Stimulated activated CD8-positive, alpha-beta memory T cell treated with anti-CD3 and anti-CD28 coated beads, Interleukin-4, amount 100 ng/mL, for 1 hour (primary cell): ENCODE measurements at regions not wholly inside any gene's neighbourhood (a gene's known extent, or its start where the extent isn't known, plus 50 kb on each side); places are given as distances from the start of the nearest gene placed in this dataset.
A peak's percentile ranks its signal among the peaks of the same experiment; 100 is the strongest.

Experiments
- DNase-seq, 2 donors: peaks; one replicate each; pipeline ENCODE4 v3.0.0-alpha.2; 2020; ENCODE audit warnings: low read depth in 2 of 2, low spot score in 1 of 2

DNA sequence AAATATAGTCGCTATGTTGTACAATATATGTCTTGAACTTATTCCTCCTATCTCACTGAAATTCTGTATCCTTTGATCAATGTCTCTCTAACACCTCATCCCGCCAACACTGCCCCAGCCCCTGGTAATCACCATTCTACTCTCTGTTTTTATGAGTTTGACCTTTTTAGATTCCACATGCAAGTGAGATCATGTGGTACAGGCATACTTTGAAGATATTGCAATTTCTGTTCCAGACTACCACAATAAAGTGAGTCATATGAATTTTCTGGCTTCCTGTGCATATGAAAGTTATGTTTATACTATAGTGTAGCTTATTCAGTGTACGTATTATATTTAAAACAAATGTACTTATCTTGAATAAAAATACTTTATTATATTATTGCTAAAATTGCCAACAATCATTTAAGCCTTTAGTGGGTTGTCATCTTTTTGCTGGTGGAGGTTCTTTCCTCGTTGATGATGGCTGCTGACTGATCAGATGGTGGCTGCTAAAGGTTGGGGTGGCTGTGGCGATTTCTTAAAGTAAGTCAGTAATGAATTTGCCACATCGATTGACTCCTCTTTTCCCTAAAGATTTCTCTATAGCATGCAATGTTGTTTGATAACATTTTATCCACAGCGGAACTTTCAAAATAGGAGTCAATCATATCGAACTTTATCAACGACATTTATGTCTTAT lies 257.2 kb downstream of the NFKBIZ start:
- DNase-seq, result no peak

DNA sequence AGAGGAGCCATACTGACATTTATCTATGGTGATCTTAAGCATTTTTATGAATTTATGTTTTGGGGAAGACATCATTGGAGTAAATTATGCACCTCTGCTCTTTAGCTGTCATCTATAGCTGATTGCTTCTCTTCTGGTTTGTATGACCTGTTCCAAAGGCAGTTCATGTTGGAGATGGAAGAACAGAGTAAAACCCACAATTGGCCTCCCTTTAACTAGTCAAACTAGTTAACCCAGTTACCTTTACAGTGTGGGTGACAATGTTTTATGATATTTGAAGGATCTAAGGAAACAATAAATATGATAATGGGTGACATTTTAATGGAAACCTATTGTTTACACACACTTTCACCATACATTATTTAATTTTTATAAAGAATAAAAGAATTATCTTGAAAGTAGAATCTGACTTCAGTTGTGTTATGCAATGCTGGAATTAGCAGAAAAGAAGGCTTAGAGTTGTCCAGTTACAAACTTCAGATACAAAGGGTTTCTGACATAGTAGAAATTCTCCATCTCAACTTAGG lies 263.5 kb downstream of the NFKBIZ start:
- DNase-seq, result no peak

DNA sequence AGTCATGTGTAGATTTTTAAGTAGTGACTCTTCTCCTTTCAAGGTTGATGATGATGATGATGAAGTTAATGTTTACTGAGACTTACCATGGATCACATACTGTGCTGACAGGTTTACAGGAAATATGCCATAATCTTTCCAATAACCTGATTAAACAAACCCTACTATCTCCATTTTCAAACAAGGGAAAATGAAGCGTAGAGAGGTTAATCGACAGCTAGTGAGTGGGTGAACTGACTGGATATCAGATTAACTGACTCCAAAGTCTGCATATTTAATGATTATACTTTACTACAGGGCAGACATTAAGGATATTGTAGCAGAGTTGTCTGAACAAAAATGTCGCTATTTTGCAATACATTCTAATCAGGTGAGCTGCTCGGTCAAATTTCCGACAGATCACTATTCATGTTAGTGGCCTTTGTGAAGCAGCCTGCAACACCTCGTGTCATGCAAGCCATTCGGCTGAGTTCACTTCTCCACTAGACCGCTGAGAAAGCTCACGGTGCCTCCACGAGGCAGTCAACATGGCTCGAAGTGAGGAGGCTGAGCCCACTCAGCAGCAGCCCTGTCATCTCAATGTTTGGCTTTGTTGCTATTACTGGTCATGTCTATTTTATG lies 264.2 kb downstream of the NFKBIZ start:
- no peak for DNase-seq

DNA sequence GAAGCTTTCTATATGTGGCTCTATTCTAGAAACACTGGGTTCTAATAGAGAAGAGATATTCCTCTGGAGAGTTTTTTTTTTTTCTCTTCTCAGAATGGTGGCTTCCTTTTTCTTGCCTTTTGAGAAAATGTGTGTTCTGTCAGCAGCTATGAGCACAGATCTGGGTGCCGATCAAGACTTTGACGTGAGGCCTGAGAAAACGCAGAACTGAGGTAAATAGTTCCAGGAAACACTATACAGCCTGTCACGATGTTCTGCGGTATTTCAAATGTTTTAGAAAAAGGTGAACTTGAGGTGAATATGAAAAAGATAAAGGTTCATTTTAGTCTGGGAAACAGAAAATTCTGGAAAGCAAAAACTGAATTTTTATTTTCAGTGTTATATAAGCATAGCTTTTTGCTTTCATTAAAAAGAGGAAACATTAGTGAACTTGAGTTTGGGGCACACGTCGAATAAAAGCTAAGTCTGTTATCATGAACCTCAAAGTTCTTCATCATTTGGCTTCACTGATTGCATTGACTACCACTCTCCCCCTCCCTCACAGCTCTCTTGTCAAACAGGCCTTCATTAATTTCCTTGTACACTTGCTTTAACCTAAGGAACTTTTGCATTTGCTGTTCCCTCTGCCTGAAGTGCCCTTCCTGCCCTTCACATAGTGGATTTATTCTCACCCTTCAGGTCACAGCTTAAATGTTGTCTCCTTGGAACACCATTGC lies 265.1 kb downstream of the NFKBIZ start:
- DNase-seq, result peak in 1 of 2 donors; percentile 14

DNA sequence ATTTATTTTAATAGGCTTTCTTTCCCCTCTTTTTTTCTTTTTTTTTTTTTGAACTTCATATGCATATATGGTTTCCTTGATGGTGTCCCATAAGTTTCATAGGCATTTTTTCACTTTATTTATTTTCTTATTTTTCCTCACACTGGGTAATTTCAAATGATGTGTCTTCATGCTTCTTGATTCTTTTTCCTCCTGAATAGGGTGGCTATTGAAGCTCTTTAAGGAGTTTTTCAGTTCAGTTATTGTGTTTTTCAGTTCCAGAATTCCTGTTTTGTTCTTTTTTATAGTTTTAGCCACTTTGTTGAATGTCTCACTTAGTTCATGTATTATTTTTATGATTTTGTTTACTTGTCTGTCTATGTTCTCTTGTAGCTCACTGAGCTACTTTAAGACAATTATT lies 273.2 kb downstream of the NFKBIZ start:
- no peak for DNase-seq

DNA sequence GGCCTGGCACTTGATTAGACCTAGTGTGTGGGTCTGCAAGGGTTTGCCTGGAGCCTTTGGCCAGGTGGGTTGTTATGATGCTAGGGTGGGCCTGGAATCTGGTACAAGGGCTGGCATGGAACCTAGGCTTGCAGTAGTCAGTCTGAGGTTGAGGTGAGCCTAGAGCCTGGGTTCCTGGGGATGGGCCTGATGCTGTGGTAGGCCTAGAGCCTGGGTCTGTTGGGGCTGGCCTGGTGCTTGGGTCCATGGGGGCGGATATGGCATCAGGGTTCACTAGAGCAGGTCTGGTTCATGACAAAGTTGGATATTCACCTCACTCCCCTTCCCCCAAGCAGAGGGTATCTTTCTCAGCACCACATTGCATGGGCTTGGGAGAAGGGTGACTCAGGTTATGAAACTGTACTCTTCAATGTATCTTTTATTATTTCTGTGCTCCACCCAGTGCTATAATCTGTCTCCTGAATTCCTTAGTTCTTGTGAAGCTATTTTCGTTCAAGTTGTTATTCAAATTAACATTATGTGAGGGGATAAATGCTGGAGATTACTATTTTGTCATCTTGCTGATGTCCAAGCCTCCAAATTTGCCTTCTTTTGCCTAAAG lies 274.4 kb downstream of the NFKBIZ start:
- DNase-seq, result no peak

DNA sequence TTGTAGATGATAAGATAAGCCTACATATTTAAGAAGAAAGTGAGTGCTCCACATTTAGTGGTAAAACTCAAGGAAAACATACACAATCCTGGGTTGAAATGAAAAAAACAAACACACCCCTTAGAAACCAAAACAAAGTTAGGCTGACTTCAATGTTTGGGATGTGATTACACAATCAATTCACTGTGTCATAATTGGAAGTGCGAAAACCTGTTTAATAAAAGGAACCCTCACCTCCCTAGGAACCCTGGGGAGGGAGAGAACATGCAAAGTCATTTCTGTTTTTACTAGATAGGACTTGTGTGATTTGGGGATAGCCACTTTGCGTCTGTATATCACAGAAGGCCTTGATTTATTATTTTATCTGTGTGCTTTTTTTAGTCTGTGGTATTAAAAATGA lies 275.0 kb downstream of the NFKBIZ start:
- DNase-seq, result no peak

DNA sequence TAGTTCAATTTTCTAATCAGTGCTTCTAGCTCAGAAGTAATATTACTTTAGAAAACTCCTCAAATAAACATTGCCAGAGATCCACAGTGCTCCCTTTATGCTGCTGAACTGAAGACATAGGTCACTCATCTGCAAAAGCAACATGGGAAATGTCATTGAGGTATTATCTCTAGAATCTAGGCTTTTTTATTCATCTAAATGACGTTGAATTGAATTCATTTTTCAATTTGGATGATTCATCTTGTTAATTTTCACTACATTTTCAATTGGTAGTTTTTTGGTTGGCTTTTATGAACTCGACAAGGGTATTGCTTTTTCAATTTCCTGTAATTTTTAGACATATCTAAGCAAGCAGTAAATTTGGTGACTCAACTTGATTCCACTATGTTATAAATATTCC lies 275.4 kb downstream of the NFKBIZ start:
- no peak for DNase-seq

DNA sequence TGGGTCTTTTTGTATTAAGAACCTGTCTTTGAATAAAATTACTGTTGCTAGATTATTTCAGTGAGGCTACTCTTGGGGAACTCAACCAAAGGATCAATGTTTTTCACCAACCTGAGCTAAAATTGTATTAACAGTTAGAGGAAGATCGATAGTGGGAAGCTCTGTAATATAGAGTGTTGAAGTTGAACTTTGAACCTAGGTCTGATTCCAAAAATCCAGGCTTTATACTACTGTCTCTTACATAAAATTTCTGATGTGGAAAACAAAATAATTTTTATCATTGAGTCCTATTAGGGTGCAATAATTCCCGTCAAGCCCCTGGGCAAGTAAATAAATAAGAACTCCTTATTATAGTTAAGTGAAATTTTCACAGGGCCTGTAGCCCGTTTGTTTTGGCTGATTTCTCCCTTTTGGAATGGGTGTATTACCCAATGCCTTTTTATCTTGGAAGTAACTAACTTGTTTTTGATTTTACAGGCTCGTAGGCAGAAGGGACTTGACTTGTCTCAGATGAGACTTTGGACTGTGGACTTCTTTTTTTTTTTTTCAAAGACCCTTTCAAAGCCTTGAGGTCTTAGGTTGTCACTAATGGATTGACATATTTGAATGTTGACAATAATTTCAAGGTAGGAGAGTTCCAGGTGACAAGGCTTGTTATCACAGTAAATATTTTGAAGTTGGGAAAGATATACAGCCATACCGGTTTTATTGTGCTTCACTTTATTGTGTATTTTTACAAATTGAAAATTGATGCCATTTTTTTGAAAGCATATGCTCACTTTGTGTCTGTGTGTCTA lies 276.1 kb downstream of the NFKBIZ start:
- DNase-seq, result no peak

DNA sequence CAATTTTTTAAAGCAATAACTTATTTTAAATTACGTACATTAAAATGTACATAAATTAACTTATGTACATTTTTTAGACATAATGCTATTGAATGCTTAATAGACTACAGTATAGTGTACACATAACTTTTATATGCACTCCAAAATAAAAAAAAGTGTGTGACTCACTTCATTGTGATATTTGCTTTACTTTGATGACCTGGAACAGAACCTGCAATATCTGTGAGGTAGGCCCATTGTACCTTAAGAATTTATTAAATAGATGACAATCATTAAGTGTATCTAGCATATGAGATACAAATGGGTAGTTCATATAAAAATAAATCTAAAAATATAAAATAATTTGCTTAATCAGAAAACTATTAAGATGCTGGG lies 276.7 kb downstream of the NFKBIZ start:
- no peak for DNase-seq

DNA sequence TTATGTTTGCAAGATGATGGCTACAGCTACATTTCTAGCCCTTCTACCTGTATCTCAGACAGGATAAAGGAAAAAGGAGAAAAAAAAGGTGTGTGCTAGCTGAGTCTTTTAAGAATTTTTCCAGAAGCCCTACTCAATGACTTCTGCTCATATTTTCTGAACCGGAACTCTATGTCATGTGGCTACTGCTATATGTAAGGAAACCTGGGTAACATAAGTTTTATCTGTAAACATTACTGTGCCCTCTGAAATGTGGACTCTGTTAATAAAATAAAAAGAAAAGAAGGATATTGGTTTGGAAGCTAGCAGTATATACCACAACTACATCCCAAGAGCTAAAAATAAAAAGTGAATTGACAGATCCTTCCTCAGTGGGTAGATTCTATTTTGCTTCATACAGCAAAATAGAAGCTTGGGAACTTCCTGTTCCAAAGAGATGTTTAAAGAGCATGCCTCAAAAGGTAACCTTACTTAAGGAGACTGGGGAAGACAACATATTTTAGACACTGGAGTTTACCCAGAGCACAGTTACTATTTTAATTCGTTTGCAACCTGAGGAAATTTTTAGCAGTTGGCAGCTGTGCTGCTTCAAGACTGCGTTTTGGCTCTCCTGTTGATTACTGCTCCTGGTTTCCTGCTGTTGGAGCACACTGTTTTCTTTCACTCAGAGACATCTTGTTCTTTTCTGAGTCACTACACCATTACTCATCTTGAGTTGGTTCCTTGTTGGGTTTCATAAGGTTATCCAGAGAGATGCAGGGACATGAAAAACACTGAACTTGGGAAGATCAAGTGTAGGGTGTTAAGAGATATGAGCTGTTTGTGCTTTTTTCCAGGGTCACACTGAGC lies 280.7 kb downstream of the NFKBIZ start:
- no peak for DNase-seq

DNA sequence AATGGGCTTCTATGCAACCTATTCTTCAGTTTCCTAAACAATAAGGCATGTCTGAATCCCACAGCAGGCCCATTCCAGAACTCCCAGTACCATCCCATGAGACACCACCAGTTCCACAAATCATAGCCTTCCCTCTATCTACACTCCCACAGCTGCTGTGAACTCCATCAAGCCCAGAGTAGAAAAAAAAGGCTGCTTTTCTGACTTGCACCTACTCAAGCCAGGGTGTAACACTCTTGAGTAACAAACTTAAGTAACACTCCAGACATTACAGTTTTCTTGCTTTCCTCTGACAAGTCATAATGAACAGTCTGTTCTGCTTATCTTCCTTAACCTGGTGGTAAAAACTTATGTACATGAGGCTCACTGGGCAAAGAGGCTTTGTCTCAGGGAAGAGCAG lies 283.1 kb downstream of the NFKBIZ start:
- DNase-seq, result no peak

DNA sequence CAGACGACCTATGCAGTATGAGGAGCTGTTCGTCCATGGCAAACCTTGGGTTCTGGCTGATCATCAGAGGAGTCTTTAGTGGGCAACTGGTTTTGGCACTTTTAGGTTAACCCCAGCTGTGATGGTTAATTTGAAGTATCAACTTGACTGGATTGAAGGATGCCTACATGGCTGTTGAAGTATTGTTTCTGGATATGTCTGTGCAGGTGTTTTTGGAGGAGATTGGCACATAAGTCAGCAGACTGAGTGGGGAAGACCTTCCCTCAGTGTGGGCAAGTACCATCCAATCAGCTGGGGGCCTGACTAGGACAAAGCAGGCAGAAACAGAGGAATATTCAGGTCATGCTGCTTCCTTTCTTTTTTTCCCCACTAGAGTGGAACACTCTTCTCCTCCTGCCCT lies 284.1 kb downstream of the NFKBIZ start:
- DNase-seq, result no peak

DNA sequence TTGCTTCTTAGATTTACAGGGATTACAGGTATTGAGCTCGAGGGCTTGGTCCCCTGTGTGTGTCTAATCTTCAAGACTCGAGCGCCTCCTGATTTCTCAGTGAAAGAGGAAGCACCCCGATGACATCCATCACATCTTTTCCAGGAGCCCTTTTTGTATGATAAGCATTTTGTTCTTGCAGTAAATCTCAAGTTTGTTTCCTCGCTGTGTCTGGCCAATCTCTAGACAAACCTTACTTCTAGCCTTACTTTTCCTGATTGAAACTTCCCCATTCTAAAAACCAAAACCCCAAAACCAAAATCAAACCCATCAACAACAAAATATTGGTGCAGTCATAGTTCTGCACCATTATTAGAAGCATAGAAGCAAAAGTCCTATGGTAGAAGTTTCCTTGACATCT lies 286.0 kb downstream of the NFKBIZ start:
- DNase-seq, result no peak

DNA sequence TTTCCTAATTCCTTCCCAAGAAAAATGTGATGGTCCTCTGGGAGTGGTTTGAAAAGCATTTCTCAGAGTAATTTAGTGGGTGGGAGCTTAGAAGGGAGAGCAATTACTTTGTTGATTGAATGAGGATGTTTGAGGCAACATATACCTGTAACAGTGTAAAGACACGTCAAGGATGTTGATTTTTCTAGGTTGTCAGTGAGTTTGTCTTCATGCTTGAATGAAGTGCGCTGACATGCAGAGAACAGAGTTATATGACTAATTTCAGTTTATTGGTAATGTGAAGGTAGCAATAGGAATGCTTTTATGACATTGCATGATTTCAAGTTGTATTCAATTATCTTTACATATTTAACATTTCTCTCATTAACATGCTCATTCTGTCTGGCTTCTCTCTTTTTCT lies 286.9 kb downstream of the NFKBIZ start:
- DNase-seq, result no peak

DNA sequence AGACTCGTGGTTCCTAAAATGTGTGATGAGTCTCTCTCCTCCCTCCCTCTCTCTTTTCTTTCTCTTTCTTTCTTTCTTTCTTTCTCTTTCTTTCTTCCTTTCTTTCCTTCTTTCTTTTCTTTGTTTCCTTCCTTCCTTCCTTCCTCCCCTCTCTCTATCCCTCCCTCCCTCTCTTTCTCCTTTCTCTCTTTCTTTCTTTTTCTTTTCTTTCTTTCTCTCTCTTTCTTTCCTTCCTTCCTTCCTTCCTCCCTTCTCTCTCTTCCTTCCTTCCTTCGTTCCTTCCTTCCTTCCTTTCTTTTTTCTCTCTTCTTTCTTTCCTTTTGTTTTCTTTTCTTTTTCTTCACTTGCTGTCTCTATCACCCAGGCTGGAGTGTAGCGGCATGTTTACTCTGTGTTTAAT lies 290.8 kb downstream of the NFKBIZ start:
- DNase-seq, result no peak

DNA sequence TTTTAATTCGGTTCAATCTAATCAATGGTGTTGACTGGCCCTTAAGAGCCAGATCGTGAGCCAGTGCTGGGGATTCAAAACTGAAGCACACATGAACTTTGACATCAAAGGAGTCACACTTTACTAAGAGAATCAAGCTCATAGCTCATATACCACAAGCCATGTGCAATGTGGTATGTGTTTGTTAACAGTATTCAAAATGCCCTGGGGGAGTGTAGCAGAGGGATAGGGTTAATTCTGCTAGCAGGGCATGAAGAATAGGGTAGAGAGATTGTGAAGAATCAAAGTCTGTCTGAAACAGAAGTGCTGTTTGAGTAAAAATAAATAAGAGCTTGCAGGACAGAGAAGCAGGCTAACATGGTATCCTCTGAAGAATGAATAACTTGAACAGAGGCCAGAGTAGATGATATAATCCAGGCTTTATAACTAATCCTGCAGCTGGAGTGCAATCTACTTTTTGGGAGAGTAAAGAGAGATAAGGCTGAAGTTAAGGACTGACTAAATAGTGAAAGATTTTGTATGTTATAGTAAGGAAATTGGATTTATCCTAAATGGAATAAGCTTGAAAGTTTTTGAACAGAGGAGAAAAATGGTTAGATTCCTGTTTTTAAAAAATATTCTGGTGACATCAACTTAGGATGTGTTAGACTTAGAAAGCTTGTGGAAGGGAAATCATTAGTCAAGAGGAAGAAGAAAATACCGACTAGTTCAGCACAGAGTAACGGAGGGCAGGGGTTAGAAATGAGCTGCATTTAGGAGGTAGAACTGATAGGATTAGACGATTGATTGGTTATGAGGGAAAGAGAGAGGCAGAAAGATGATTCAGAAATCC lies 292.0 kb downstream of the NFKBIZ start:
- DNase-seq, result no peak

DNA sequence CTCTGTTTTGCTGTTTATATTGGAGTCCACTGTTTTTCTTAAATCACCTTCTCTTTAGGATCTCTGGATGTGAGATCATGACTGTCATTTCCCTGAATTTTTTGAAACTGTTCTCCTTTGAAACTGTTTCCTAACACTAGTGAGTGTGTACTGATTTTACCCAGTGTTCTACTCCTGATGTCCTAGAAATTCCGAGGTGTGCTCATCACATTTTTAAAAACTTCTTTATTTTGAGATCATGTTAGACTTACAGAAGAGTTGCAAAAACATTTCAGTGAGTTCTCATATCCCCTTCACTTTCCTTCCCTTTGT lies 292.6 kb downstream of the NFKBIZ start:
- DNase-seq, result no peak

DNA sequence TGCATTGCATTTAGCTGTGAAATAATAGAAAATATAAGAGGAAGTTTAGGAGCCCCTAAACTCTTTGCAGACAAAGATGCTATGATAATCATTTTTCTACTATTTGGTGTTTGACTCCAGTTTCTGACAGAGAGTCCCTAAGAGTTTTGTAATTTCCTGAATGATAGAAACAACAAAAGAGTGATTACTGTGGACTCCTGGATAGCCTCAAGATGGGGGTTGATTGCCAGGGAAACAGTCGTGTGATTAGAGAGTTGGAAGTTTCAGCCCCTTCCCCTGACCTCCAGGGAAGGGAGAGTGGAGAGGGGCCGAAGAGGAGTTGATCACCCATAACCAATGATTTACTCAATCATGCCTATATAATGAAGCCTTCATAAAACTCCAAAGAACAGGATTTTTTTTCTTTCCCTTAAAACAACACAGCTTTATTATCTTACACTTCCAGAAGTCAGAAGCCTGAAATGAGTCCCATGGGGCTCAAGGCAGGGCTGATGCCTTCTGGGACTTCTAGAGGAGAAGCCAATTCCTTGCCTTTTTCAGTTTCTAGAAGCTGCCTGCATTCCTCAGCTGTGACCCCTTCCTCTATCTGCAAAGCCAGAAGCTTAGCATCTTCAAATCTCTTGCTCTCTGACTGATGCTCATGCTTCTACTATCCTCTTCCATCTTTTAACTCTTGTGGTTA lies 292.3 kb upstream of the ZPLD1 start:
- no peak for DNase-seq
